Liver (tissue), 8 donors: ENCODE measurements at regions not wholly inside any gene's neighbourhood (a gene's known extent, or its start where the extent isn't known, plus 50 kb on each side); places are given as distances from the start of the nearest gene placed in this dataset.

Source experiments
- DNase-seq: peaks from one replicate; pipeline ENCODE4 v3.0.0-alpha.2; 2017; ENCODE audit warnings: low spot score
- H3K27ac ChIP-seq, 2 donors: one replicate each; pipeline ENCODE4 v1.7.0; 2013; ENCODE audit warnings: inconsistent platforms in 2 of 2, low read length in 2 of 2, control low read depth in 1 of 2, low read depth in 1 of 2, mild to moderate bottlenecking in 1 of 2
- H3K27me3 ChIP-seq, 4 donors: one replicate each; pipeline versions ENCODE4 v1.6.1 to v1.7.0; 2013; ENCODE audit warnings: low read length in 3 of 4, inconsistent platforms in 1 of 4, mild to moderate bottlenecking in 1 of 4, moderate library complexity in 1 of 4; ENCODE audit not compliant: control insufficient read depth in 4 of 4, insufficient read depth in 4 of 4
- H3K36me3 ChIP-seq, 4 donors: one replicate each; pipeline versions ENCODE4 v1.6.1 to v1.7.0; 2013; ENCODE audit warnings: low read length in 3 of 4, mild to moderate bottlenecking in 3 of 4, low read depth in 1 of 4, moderate library complexity in 1 of 4; ENCODE audit not compliant: control insufficient read depth in 4 of 4, insufficient read depth in 3 of 4
- H3K4me1 ChIP-seq, 4 donors: one replicate each; pipeline versions ENCODE4 v1.6.1 to v1.7.0; 2013; ENCODE audit warnings: low read length in 3 of 4, mild to moderate bottlenecking in 3 of 4, moderate library complexity in 1 of 4; ENCODE audit not compliant: control insufficient read depth in 4 of 4, insufficient read depth in 4 of 4
- H3K4me3 ChIP-seq, 3 donors: one replicate each; pipeline versions ENCODE4 v1.6.1 to v1.7.0; 2013; ENCODE audit warnings: low read length in 3 of 3, control low read depth in 1 of 3, low read depth in 1 of 3, mild to moderate bottlenecking in 1 of 3
- H3K9ac ChIP-seq, 2 donors: one replicate each; pipeline ENCODE4 v1.7.0; 2013; ENCODE audit warnings: low read length in 2 of 2, mild to moderate bottlenecking in 2 of 2, moderate library complexity in 2 of 2, control low read depth in 1 of 2, low read depth in 1 of 2
- H3K9me3 ChIP-seq, 4 donors: one replicate each; pipeline versions ENCODE4 v1.6.1 to v1.7.0; 2013; ENCODE audit warnings: low read length in 3 of 4; ENCODE audit not compliant: control insufficient read depth in 4 of 4
- ATF3 ChIP-seq: IDR thresholded peaks from 2 replicates; pipeline ENCODE4 v1.6.1; 2016; ENCODE audit warnings: antibody characterized with exemption
- CTCF ChIP-seq: fragments of 150-350 bp; IDR thresholded peaks from 2 replicates; pipeline ENCODE4 v1.5.1; 2017; ENCODE audit warnings: improper control_type of control experiment, low read depth, low read length; ENCODE audit not compliant: missing input control
- EGR1 ChIP-seq, 2 donors: IDR thresholded peaks; 2 replicates each; pipeline ENCODE4 v1.6.1; 2016 to 2018; ENCODE audit warnings: antibody characterized with exemption in 2 of 2, low read depth in 2 of 2
- FOXA1 ChIP-seq: IDR thresholded peaks from 2 replicates; pipeline ENCODE4 v1.6.1; 2016; ENCODE audit warnings: antibody characterized with exemption
- FOXA2 ChIP-seq: IDR thresholded peaks from 2 replicates; pipeline ENCODE4 v1.6.1; 2016; ENCODE audit warnings: antibody characterized with exemption
- GABPA ChIP-seq, 2 donors: IDR thresholded peaks in 1 of 2; conservative IDR thresholded peaks in 1 of 2; 2 replicates each; pipeline ENCODE4 v1.6.1; 2016; ENCODE audit warnings: antibody characterized with exemption in 2 of 2, mild to moderate bottlenecking in 1 of 2, moderate library complexity in 1 of 2
- HNF4A ChIP-seq, 2 donors: conservative IDR thresholded peaks; 2 replicates each; pipeline ENCODE4 v1.6.1; 2016; ENCODE audit warnings: antibody characterized with exemption in 2 of 2, mild to moderate bottlenecking in 2 of 2
- HNF4G ChIP-seq: IDR thresholded peaks from 2 replicates; pipeline ENCODE4 v1.6.1; 2016; ENCODE audit warnings: antibody characterized with exemption
- JUND ChIP-seq, 2 donors: IDR thresholded peaks; 2 replicates each; pipeline ENCODE4 v1.6.1; 2016; ENCODE audit warnings: antibody characterized with exemption in 2 of 2
- MAX ChIP-seq: IDR thresholded peaks from 2 replicates; pipeline ENCODE4 v1.6.1; 2016; ENCODE audit warnings: antibody characterized with exemption
- NR2F2 ChIP-seq: IDR thresholded peaks from 2 replicates; pipeline ENCODE4 v1.6.1; 2016; ENCODE audit warnings: antibody characterized with exemption
- RAD21 ChIP-seq, 2 donors: IDR thresholded peaks; 2 replicates each; pipeline ENCODE4 v1.6.1; 2016; ENCODE audit warnings: antibody characterized with exemption in 2 of 2, mild to moderate bottlenecking in 2 of 2
- REST ChIP-seq: IDR thresholded peaks from 2 replicates; pipeline ENCODE4 v1.6.1; 2016; ENCODE audit warnings: antibody characterized with exemption, mild to moderate bottlenecking
- RXRA ChIP-seq, 2 donors: IDR thresholded peaks; 2 replicates each; pipeline ENCODE4 v1.6.1; 2017 to 2018; ENCODE audit warnings: antibody characterized with exemption in 2 of 2, mild to moderate bottlenecking in 1 of 2
- SP1 ChIP-seq: IDR thresholded peaks from 2 replicates; pipeline ENCODE4 v1.6.1; 2018; ENCODE audit warnings: antibody characterized with exemption, mild to moderate bottlenecking
- TAF1 ChIP-seq: conservative IDR thresholded peaks from 2 replicates; pipeline ENCODE4 v1.6.1; 2016; ENCODE audit warnings: antibody characterized with exemption, mild to moderate bottlenecking
- YY1 ChIP-seq: IDR thresholded peaks from 2 replicates; pipeline ENCODE4 v1.6.1; 2016; ENCODE audit warnings: antibody characterized with exemption, mild to moderate bottlenecking
- ZBTB33 ChIP-seq: IDR thresholded peaks from 2 replicates; pipeline ENCODE4 v1.6.1; 2016; ENCODE audit warnings: antibody characterized with exemption
- WGBS: extraction: QIAGEN DNeasy Blood & Tissue Kit; methylation state at CpG from one replicate; pipeline ENCODE4 v1.1.7; 2013; 5-methylcytosine and 5-hydroxymethylcytosine counted together
- donor health status: healthy.
- donor health status: healthy.
- donor health status: healthy.
- donor health status: healthy.
- donor health status: healthy.

GRCh38 chr5:15142458-15142857 lies 270.9 kb upstream of the ANKH start:
- H3K27me3 ChIP-seq = peaks cover 0 to 16% (median 0%) of the 10 kb centered on the region in 4 donors
- no peaks in the 10 kb centered on the region for H3K9me3 ChIP-seq
- WGBS = 70% methylated on average over 5 of the region's 5 CpGs
- H3K4me1 ChIP-seq = no peaks in the 10 kb centered on the region
- H3K9ac ChIP-seq = no peak overlapping the region
- no peak for DNase-seq
- H3K36me3 ChIP-seq = no peaks in the 10 kb centered on the region
- no peak overlapping the region for H3K27ac ChIP-seq
- no peak overlapping the region for H3K4me3 ChIP-seq
- TF ChIP-seq HNF4A (conservative IDR thresholded peaks at IDR 0.05) (no peak), CTCF (no peak), FOXA2 (no peak), RXRA (IDR thresholded peaks at IDR 0.05) (no peak)

- Histone ChIP-seq H3K9me3 (no peaks in the 10 kb centered on the region), H3K4me1 (peaks cover 0 to 2% (median 0%) of the 10 kb centered on the region in 4 donors), H3K36me3 (no peaks in the 10 kb centered on the region), H3K9ac (no peak overlapping the region), H3K27me3 (peaks cover 0 to 6% (median 0%) of the 10 kb centered on the region in 4 donors), H3K4me3 (no peak overlapping the region), H3K27ac (no peak overlapping the region)
- TF ChIP-seq EGR1 (IDR thresholded peaks at IDR 0.05; ENCODE audit: low read depth in 2 of 2) (no peak), HNF4G (no peak), ATF3 (no peak), SP1 (no peak), JUND (IDR thresholded peaks at IDR 0.05) (no peak), FOXA1 (no peak), TAF1 (no peak), REST (no peak), MAX (no peak), YY1 (no peak), HNF4A (conservative IDR thresholded peaks at IDR 0.05) (no peak), NR2F2 (no peak), RAD21 (IDR thresholded peaks at IDR 0.05) (no peak), FOXA2 (no peak), CTCF (no peak), GABPA (IDR thresholded peaks at IDR 0.05 in 1 of 2, conservative IDR thresholded peaks at IDR 0.05 in 1 of 2) (no peak), RXRA (IDR thresholded peaks at IDR 0.05) (no peak), ZBTB33 (no peak)
- DNase-seq = no peak
- 79% methylated on average over 3 of the region's 3 CpGs for WGBS
Measured at GRCh38 chr5:15137414-15137813, 265.8 kb upstream of the ANKH start.
